ENCODE measurements at regions not wholly inside any gene's neighbourhood (a gene's known extent, or its start where the extent isn't known, plus 50 kb on each side); places are given as distances from the start of the nearest gene placed in this dataset.

GRCh38 chr6:90434094-90434493 is 137.5 kb upstream of the BACH2 start:
- peak; percentile 38; the same call in 1 of the 2 replicates for TF ChIP-seq CTCF (conservative IDR thresholded peaks at IDR 0.05; ENCODE audit: low read depth, low read length)
- no peak for TF ChIP-seq EZH2 (IDR thresholded peaks at IDR 0.05; ENCODE audit: borderline replicate concordance, low read depth, low read length, poor library complexity, severe bottlenecking)
